AG04449 (cell line): ENCODE measurements at regions not wholly inside any gene's neighbourhood (a gene's known extent, or its start where the extent isn't known, plus 50 kb on each side); places are given as distances from the start of the nearest gene placed in this dataset.

Source experiments
- CTCF ChIA-PET: fragments of 350-600 bp; formaldehyde crosslinking; extraction: SDS; loops from one replicate; lab custom pipeline; 2021; ENCODE audit warnings: antibody characterized with exemption; lab: Yijun Ruan, JAX
- POLR2A ChIA-PET: fragments of 400-600, 350-600 bp; formaldehyde crosslinking; extraction: SDS; loops from one replicate; lab custom pipeline; 2020; ENCODE audit warnings: antibody characterized with exemption, inconsistent platforms; lab: Yijun Ruan, JAX
- DNase-seq: peaks from one replicate; pipeline ENCODE4 v3.0.0-alpha.2; 2010; ENCODE audit warnings: low read depth, low spot score
- H3K4me3 ChIP-seq: 2 replicates; pipeline ENCODE4 v1.5.1; 2011; ENCODE audit warnings: low read depth, mild to moderate bottlenecking, control low read depth, low read length
- TF ChIP-seq, protein P1 (sequence below): IDR thresholded peaks from one replicate; pipeline ENCODE4 v1.5.1; 2011; ENCODE audit warnings: mild to moderate bottlenecking, moderate library complexity, low read length, control low read depth, inconsistent platforms; ENCODE audit not compliant: insufficient read depth; ENCODE audit errors: missing control alignments

DNA sequence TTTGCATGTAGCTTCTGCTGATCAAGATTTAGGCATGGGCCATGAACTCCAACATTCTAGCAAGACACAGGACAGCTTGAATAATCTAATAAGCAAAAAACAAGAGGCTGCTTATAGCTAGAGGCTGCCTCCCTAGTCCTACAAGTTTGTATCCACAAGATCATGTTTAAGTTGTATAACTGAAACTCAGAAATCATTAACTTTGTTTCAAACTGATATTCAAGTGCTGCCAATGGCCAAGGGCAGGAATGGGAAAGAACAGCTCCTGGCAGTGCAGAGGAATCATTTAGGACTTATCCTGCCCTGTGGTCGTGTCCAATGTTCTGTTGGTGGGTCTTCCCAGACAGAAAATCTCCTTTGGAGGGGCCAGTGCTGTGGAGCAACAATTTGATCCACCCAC is 209.6 kb upstream of the DDI1 start:
- POLR2A ChIA-PET: no interaction called here
- H3K4me3 ChIP-seq: no peak overlapping the region
- TF ChIP-seq, protein P1, sequence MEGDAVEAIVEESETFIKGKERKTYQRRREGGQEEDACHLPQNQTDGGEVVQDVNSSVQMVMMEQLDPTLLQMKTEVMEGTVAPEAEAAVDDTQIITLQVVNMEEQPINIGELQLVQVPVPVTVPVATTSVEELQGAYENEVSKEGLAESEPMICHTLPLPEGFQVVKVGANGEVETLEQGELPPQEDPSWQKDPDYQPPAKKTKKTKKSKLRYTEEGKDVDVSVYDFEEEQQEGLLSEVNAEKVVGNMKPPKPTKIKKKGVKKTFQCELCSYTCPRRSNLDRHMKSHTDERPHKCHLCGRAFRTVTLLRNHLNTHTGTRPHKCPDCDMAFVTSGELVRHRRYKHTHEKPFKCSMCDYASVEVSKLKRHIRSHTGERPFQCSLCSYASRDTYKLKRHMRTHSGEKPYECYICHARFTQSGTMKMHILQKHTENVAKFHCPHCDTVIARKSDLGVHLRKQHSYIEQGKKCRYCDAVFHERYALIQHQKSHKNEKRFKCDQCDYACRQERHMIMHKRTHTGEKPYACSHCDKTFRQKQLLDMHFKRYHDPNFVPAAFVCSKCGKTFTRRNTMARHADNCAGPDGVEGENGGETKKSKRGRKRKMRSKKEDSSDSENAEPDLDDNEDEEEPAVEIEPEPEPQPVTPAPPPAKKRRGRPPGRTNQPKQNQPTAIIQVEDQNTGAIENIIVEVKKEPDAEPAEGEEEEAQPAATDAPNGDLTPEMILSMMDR: no peak
- CTCF ChIA-PET: interaction anchor here (1.0 kb wide), 1 partner anchor 26 kb away, joined by 4 read pairs; no protein-coding TSS in a partner anchor
- no peak for DNase-seq

DNA sequence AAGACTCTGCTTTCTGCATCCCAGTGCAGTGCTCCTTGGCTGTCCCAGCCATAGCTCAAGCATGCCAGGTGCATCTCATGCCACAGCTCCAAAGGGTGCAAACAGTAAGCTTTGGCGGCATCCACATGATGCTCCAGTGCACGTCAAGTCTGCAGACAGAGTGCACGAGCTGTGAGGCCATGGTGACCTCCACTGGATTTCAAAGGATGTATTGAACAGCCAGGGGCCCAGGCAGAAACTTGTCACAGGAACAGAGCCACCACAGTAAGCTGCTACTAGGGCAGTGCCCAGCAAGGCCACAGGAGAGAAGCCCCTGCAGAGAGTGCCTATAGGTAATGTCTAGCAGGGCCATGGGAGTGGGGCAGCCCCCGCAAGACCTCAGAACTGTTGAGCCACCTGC is 206.8 kb upstream of the DDI1 start:
- DNase-seq: no peak
- no peak overlapping the region for H3K4me3 ChIP-seq
- ChIA-PET POLR2A (no interaction called here), CTCF (interaction anchor here (1.4 kb wide), 1 partner anchor 32 kb away, joined by 4 read pairs; no protein-coding TSS in a partner anchor)
- TF ChIP-seq, protein P1: no peak

DNA sequence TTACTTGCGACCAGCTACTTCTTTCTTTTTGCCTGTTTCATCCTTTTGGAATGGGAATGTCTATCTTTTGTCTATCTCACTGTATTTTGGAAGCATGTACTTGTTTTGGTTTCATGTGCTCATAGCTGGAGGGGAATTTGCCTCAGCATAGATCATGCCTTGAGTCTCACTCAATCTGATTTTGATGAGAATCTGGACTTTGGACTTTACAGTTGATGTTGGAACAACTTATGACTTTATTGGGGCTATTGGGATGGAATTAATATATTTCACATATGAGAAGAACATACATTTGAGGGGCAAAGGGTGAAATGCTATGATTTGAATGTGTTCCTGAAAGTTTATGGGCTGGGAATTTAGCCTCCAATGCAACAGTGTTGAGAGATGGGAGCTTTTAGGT is 206.2 kb upstream of the DDI1 start:
- ChIA-PET POLR2A (no interaction called here), CTCF (interaction anchor here (1.4 kb wide), 1 partner anchor 31 kb away, joined by 4 read pairs; no protein-coding TSS in a partner anchor)
- TF ChIP-seq, protein P1: no peak
- H3K4me3 ChIP-seq: no peak overlapping the region
- no peak for DNase-seq

DNA sequence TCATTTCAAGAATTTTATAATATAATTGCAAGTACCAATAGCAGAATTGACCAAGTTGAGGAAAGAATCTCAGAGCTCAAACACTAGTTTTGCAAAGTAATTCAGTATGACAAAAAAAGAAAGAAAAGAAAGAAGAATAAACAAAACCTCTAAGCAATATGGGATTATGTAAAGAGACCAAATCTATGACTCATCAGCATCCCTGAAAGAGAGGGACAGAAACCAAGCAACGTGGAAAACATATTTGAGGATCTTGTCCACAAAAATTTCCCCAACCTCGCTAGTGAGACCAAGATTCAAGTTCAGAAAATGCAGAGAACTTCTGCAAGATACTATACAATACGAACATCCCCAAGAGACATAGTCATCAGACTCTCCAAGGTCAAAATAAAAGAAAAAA is 203.7 kb upstream of the DDI1 start:
- H3K4me3 ChIP-seq: no peak overlapping the region
- TF ChIP-seq, protein P1: no peak
- POLR2A ChIA-PET: no interaction called here
- CTCF ChIA-PET: no interaction called here
- DNase-seq: no peak

DNA sequence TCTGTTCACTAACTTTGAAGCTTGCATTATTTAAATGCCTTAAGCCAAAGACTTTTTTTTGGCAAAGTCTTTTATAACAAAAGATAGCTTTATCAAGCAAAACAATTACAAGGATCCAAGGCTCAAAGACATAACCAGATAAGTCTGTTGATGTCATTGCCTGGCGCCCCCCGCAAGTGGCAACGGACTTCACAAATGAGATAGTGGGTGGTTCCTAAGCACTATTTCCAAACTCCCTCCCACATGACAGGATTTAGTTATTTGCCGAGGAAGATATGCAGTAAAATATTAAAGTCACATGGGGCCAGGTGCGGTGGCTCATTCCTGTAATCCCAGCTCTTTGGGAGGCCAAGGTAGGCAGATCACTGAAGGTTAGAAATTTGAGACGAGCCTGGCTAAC is 194.2 kb upstream of the DDI1 start:
- H3K4me3 ChIP-seq: no peak overlapping the region
- POLR2A ChIA-PET: no interaction called here
- CTCF ChIA-PET: no interaction called here
- TF ChIP-seq, protein P1: no peak
- no peak for DNase-seq

DNA sequence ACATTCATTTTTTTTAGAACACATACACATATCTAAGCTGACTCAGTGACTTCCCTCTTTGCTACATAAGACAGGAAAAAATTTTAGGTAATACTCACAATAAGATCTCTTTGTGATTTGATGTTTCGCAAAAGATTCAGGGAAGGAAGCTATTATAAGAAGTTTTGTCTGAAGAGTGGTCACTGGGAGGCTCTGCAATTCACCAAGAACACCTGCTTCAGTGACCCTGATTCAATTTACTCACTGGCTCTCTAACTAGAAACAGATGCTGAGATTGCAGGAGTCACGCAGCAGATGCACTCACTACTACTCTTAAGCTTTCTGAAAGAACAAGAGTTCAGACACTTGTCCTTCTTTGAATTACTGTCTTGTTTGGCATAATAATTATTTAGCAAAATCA is 193.6 kb upstream of the DDI1 start:
- H3K4me3 ChIP-seq: no peak overlapping the region
- POLR2A ChIA-PET: no interaction called here
- CTCF ChIA-PET: no interaction called here
- TF ChIP-seq, protein P1: no peak
- peak; percentile 17 for DNase-seq
